Ovary (tissue), 3 donors: ENCODE measurements at regions not wholly inside any gene's neighbourhood (a gene's known extent, or its start where the extent isn't known, plus 50 kb on each side); places are given as distances from the start of the nearest gene placed in this dataset.

ENCODE experiments used
- CTCF ChIP-seq, 3 donors: fragments of 450-650 bp in 2 of 3; fragments of 200-600 bp in 1 of 3; IDR thresholded peaks; one replicate each; pipeline versions ENCODE4 v1.5.1 to v1.8.0; 2016 to 2022; ENCODE audit warnings: antibody characterized with exemption in 3 of 3, mild to moderate bottlenecking in 1 of 3
- EP300 ChIP-seq: sonication (generic); formaldehyde crosslinking; IDR thresholded peaks from one replicate; pipeline ENCODE4 v1.6.1; 2017; ENCODE audit warnings: antibody characterized with exemption
- POLR2A ChIP-seq: fragments of 450-650 bp; IDR thresholded peaks from one replicate; pipeline ENCODE4 v1.6.1; 2017; ENCODE audit warnings: antibody characterized with exemption, mild to moderate bottlenecking, moderate library complexity
- donor health status: DM: no; HTN: no; CAD: no.

GRCh38 chr20:50259705-50260478, 69.3 kb downstream of the CEBPB start:
- TF ChIP-seq CTCF (IDR thresholded peaks at IDR 0.05) (no peak), POLR2A (no peak), EP300 (no peak)
